PC-9 (cell line): ENCODE measurements at regions not wholly inside any gene's neighbourhood (a gene's known extent, or its start where the extent isn't known, plus 50 kb on each side); places are given as distances from the start of the nearest gene placed in this dataset.

Source experiments
- EZH2 ChIP-seq: fragments of 200-600 bp; sonication (generic); IDR thresholded peaks from 2 replicates; pipeline ENCODE4 v1.8.0; 2017; ENCODE audit warnings: antibody characterized with exemption, low read depth
- TF ChIP-seq, protein P1 (sequence below): fragments of 200-600 bp; sonication (generic); conservative IDR thresholded peaks from 2 replicates; pipeline ENCODE4 v1.6.1; 2017; ENCODE audit warnings: mixed run types, antibody characterized with exemption, mild to moderate bottlenecking, moderate library complexity

DNA sequence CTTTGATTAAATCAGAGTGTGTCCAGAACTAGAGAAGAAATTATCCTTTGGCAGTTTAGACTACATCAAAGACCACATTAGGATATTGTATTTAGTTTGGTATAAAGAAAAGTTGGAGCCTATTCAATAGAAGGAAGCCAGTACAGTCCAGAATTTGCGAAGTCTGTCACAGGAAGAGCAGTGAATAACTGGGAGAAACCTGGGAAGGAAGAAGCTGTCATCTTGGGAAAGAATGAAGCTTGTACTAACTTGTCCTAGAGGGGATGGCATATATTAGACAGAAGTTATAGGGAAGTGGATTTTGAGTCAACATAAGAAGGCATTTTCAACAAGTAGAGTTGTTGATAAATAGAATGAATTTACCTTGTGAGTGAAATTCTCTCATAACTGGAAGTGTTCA lies 386.7 kb downstream of the LRIG3 start:
- TF ChIP-seq, protein P1, sequence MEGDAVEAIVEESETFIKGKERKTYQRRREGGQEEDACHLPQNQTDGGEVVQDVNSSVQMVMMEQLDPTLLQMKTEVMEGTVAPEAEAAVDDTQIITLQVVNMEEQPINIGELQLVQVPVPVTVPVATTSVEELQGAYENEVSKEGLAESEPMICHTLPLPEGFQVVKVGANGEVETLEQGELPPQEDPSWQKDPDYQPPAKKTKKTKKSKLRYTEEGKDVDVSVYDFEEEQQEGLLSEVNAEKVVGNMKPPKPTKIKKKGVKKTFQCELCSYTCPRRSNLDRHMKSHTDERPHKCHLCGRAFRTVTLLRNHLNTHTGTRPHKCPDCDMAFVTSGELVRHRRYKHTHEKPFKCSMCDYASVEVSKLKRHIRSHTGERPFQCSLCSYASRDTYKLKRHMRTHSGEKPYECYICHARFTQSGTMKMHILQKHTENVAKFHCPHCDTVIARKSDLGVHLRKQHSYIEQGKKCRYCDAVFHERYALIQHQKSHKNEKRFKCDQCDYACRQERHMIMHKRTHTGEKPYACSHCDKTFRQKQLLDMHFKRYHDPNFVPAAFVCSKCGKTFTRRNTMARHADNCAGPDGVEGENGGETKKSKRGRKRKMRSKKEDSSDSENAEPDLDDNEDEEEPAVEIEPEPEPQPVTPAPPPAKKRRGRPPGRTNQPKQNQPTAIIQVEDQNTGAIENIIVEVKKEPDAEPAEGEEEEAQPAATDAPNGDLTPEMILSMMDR = no peak
- TF ChIP-seq EZH2 = no peak
